AG10803 (cell line): ENCODE measurements at regions not wholly inside any gene's neighbourhood (a gene's known extent, or its start where the extent isn't known, plus 50 kb on each side); places are given as distances from the start of the nearest gene placed in this dataset.

Source experiments
- DNase-seq: peaks from one replicate; pipeline ENCODE4 v3.0.0; 2010; ENCODE audit warnings: low read depth
- H3K4me3 ChIP-seq: 2 replicates; pipeline ENCODE4 v1.5.1; 2011; ENCODE audit warnings: mild to moderate bottlenecking, low read length, control low read depth
- CTCF ChIP-seq: conservative IDR thresholded peaks from 2 replicates; pipeline ENCODE4 v1.5.1; 2011; ENCODE audit warnings: mild to moderate bottlenecking, low read length, control low read depth, inconsistent platforms

GRCh38 chr6:140441256-140441655 is 1066.8 kb upstream of the CITED2 start:
- TF ChIP-seq CTCF: peak; percentile 64
- peak; percentile 94 for DNase-seq
- H3K4me3 ChIP-seq: no peak overlapping the region

- H3K4me3 ChIP-seq: no peak overlapping the region
- no peak for TF ChIP-seq CTCF
- peak; percentile 3 for DNase-seq
These were observed 1065.9 kb upstream of the CITED2 start for GRCh38 chr6:140440223-140440835.

- no peak for TF ChIP-seq CTCF
- no peak overlapping the region for H3K4me3 ChIP-seq
- DNase-seq: peak; percentile 61
These were observed 1063.9 kb upstream of the CITED2 start for GRCh38 chr6:140438346-140438735.

- TF ChIP-seq CTCF: no peak
- DNase-seq: peak; percentile 4
These were observed 1063.3 kb upstream of the CITED2 start for GRCh38 chr6:140437619-140438345.

GRCh38 chr6:140436023-140436811 is 1061.8 kb upstream of the CITED2 start:
- DNase-seq: peak; percentile 99

More at GRCh38 chr6:140437619-140438345, 1063.3 kb upstream of the CITED2 start:
- no peak overlapping the region for H3K4me3 ChIP-seq

GRCh38 chr6:140434761-140435160 is 1060.3 kb upstream of the CITED2 start:
- DNase-seq: peak; percentile 68
- no peak for TF ChIP-seq CTCF
- H3K4me3 ChIP-seq: no peak overlapping the region

More at GRCh38 chr6:140436023-140436811, 1061.8 kb upstream of the CITED2 start:
- H3K4me3 ChIP-seq: no peak overlapping the region
- TF ChIP-seq CTCF: no peak
